Lower lobe of right lung (tissue), 2 donors: ENCODE measurements at regions not wholly inside any gene's neighbourhood (a gene's known extent, or its start where the extent isn't known, plus 50 kb on each side); places are given as distances from the start of the nearest gene placed in this dataset.

Experiments
- ATAC-seq, 2 donors: fragments of 200-7000 bp; cut with Tn5 transposase; one replicate each; pipeline ENCODE4 v1.9.1; 2020 to 2022; ENCODE audit warnings: mild to moderate bottlenecking in 2 of 2, moderate library complexity in 2 of 2
- DNase-seq: peaks from one replicate; pipeline ENCODE4 v3.0.0-alpha.2; 2020
- H3K27ac ChIP-seq: fragments of 200-600 bp; one replicate; pipeline ENCODE4 v1.8.0; 2022
- H3K27me3 ChIP-seq: fragments of 200-600 bp; one replicate; pipeline ENCODE4 v1.8.0; 2022; ENCODE audit warnings: low read depth
- H3K36me3 ChIP-seq: fragments of 200-600 bp; one replicate; pipeline ENCODE4 v1.8.0; 2022; ENCODE audit warnings: mild to moderate bottlenecking
- H3K4me1 ChIP-seq: fragments of 200-600 bp; one replicate; pipeline ENCODE4 v1.8.0; 2022
- H3K4me3 ChIP-seq: fragments of 200-600 bp; one replicate; pipeline ENCODE4 v1.8.0; 2022; ENCODE audit warnings: mild to moderate bottlenecking
- H3K9me3 ChIP-seq: fragments of 200-600 bp; one replicate; pipeline ENCODE4 v1.8.0; 2022
- CTCF ChIP-seq: fragments of 200-600 bp; IDR thresholded peaks from one replicate; pipeline ENCODE4 v1.8.0; 2022; ENCODE audit warnings: antibody characterized with exemption, mild to moderate bottlenecking
- intact Hi-C: fragments of 100-400 bp; cut with DNase I; formaldehyde crosslinking; loops from one replicate; pipeline ENCODE4 v1.11.0; 2022
- donor health status: DM: no; HTN: yes; CAD: no; lungs with severe emphysema.

GRCh38 chr20:55919956-55920355 is 85.4 kb downstream of the CBLN4 start:
- H3K9me3 ChIP-seq: no peaks in the 10 kb centered on the region
- no peaks in the 10 kb centered on the region for H3K27me3 ChIP-seq
- DNase-seq (no peak), ATAC-seq (no peak)
- no peak overlapping the region for H3K27ac ChIP-seq
- H3K4me3 ChIP-seq: no peak overlapping the region
- H3K4me1 ChIP-seq: no peaks in the 10 kb centered on the region
- no peak for TF ChIP-seq CTCF
- intact Hi-C loops: no loop called here
- H3K36me3 ChIP-seq: no peaks in the 10 kb centered on the region

DNA sequence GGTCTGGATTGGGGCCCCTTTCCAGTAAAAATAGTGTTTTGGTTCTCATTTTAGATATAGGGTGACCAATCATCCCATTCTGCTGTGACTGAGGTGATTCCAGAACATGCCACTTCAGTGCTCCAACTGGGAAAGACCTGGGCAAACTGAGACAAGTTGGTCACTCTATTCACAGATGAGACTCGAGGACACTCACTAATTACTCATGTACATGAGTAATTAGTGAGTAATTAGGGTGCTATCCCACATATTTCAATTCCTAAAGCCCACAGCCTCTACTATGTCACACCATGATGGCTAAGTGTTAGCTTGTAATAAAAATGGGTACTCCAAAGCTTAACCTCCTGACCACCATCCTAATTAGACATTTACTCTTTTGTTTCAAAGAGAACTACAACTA is 86.0 kb downstream of the CBLN4 start:
- TF ChIP-seq CTCF: no peak
- intact Hi-C loops: no loop called here
- H3K4me3 ChIP-seq: no peak overlapping the region

GRCh38 chr20:55918471-55918870 is 86.8 kb downstream of the CBLN4 start:
- Histone ChIP-seq H3K27ac (no peak overlapping the region), H3K36me3 (no peaks in the 10 kb centered on the region), H3K9me3 (no peaks in the 10 kb centered on the region), H3K27me3 (no peaks in the 10 kb centered on the region), H3K4me3 (no peak overlapping the region), H3K4me1 (no peaks in the 10 kb centered on the region)
- ATAC-seq (no peak), DNase-seq (no peak)
- no peak for TF ChIP-seq CTCF
- intact Hi-C loops: no loop called here

More for the DNA sequence above, 86.0 kb downstream of the CBLN4 start:
- H3K27me3 ChIP-seq: no peaks in the 10 kb centered on the region
- H3K36me3 ChIP-seq: no peaks in the 10 kb centered on the region
- DNase-seq (no peak), ATAC-seq (no peak)
- H3K4me1 ChIP-seq: no peaks in the 10 kb centered on the region
- H3K9me3 ChIP-seq: no peaks in the 10 kb centered on the region
- H3K27ac ChIP-seq: no peak overlapping the region

GRCh38 chr20:55893031-55893430 is 112.3 kb downstream of the CBLN4 start:
- Histone ChIP-seq H3K4me3 (no peak overlapping the region), H3K27ac (no peak overlapping the region), H3K9me3 (no peaks in the 10 kb centered on the region), H3K4me1 (no peaks in the 10 kb centered on the region), H3K27me3 (no peaks in the 10 kb centered on the region), H3K36me3 (no peaks in the 10 kb centered on the region)
- no peak for TF ChIP-seq CTCF
- ATAC-seq (no peak), DNase-seq (no peak)
- intact Hi-C loops: no loop called here

- TF ChIP-seq CTCF: no peak
Observed at GRCh38 chr20:55888685-55889084, 116.6 kb downstream of the CBLN4 start.

DNA sequence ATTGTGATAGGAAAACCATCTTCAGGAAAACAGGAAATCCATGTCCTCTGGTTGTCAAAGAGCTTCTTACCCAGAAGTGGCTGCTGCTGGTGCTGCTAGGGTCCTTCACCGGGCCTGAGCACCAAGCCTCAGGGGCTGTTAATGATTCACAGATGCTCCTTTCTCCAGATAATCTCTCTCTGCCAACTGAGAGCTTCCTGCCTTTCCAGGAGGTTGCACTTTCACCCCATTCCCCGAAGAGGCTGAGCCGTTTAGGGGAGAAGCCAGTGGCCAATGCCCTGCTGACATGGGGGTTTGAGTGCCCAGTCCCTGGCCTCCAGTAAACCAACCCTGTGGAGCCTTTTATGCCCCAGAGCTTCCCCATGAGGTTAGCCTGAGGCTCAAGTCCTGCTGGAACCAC is 122.4 kb downstream of the CBLN4 start:
- Histone ChIP-seq H3K9me3 (no peaks in the 10 kb centered on the region), H3K4me1 (no peaks in the 10 kb centered on the region), H3K4me3 (no peak overlapping the region), H3K27me3 (no peaks in the 10 kb centered on the region), H3K36me3 (no peaks in the 10 kb centered on the region), H3K27ac (no peak overlapping the region)
- no peak for TF ChIP-seq CTCF
- intact Hi-C loops: no loop called here
- DNase-seq (no peak), ATAC-seq (no peak)

More at GRCh38 chr20:55888685-55889084, 116.6 kb downstream of the CBLN4 start:
- no peaks in the 10 kb centered on the region for H3K9me3 ChIP-seq
- ATAC-seq (no peak), DNase-seq (no peak)
- intact Hi-C loops: no loop called here
- no peaks in the 10 kb centered on the region for H3K27me3 ChIP-seq
- no peak overlapping the region for H3K4me3 ChIP-seq
- no peaks in the 10 kb centered on the region for H3K4me1 ChIP-seq
- no peaks in the 10 kb centered on the region for H3K36me3 ChIP-seq
- no peak overlapping the region for H3K27ac ChIP-seq
